Stimulated activated CD4-positive, alpha-beta T cell treated with anti-CD3 and anti-CD28 coated beads, Interleukin-1b, Interleukin-23, amount 100 ng/mL, for 48 hours (primary cell): ENCODE measurements at regions not wholly inside any gene's neighbourhood (a gene's known extent, or its start where the extent isn't known, plus 50 kb on each side); places are given as distances from the start of the nearest gene placed in this dataset.
"Not testable (repeated sequence)": the region's sequence is repeated elsewhere in the genome, so short reads cannot be mapped to it uniquely, and the experiment has no call there.

Experiments
- DNase-seq: peaks from one replicate; pipeline ENCODE4 v3.0.0-alpha.2; 2020

- DNase-seq, result no peak
Measured at GRCh38 chr3:194249323-194250097, 101.6 kb downstream of the CPN2 start.

GRCh38 chr3:194250098-194251002 lies 100.8 kb downstream of the CPN2 start:
- no peak for DNase-seq

- no peak for DNase-seq
Measured at GRCh38 chr3:194251007-194251406, 100.1 kb downstream of the CPN2 start.

GRCh38 chr3:194251461-194251860 lies 99.7 kb downstream of the CPN2 start:
- no peak for DNase-seq

GRCh38 chr3:194251891-194252560 lies 99.1 kb downstream of the CPN2 start:
- DNase-seq, result no peak

- DNase-seq, result no peak
Measured at GRCh38 chr3:194253270-194253669, 97.9 kb downstream of the CPN2 start.

GRCh38 chr3:194254040-194254439 lies 97.1 kb downstream of the CPN2 start:
- DNase-seq, result no peak

GRCh38 chr3:194255252-194256039 lies 95.7 kb downstream of the CPN2 start:
- peak; percentile 32 for DNase-seq

- no peak for DNase-seq
Measured at GRCh38 chr3:194256040-194256945, 94.8 kb downstream of the CPN2 start.

GRCh38 chr3:194257151-194257621 lies 93.9 kb downstream of the CPN2 start:
- no peak for DNase-seq

GRCh38 chr3:194257916-194258668 lies 93.0 kb downstream of the CPN2 start:
- DNase-seq, result no peak

GRCh38 chr3:194259982-194260766 lies 91.0 kb downstream of the CPN2 start:
- no peak for DNase-seq

- no peak for DNase-seq
Measured at GRCh38 chr3:194261581-194262063, 89.5 kb downstream of the CPN2 start.

GRCh38 chr3:194262176-194262924 lies 88.8 kb downstream of the CPN2 start:
- no peak for DNase-seq

- DNase-seq, result no peak
Measured at GRCh38 chr3:194262925-194263305, 88.2 kb downstream of the CPN2 start.

GRCh38 chr3:194264631-194265504 lies 86.3 kb downstream of the CPN2 start:
- DNase-seq, result not testable (repeated sequence)

GRCh38 chr3:194265505-194265892 lies 85.6 kb downstream of the CPN2 start:
- DNase-seq, result no peak
